BJ (cell line): ENCODE measurements at regions not wholly inside any gene's neighbourhood (a gene's known extent, or its start where the extent isn't known, plus 50 kb on each side); places are given as distances from the start of the nearest gene placed in this dataset.

Source experiments
- CTCF ChIA-PET: fragments of 350-600 bp; formaldehyde crosslinking; extraction: SDS; loops from one replicate; lab custom pipeline; 2021; ENCODE audit warnings: antibody characterized with exemption, inconsistent platforms; lab: Yijun Ruan, JAX
- POLR2A ChIA-PET: fragments of 300-600 bp; sonication (Branson Sonifier 250); formaldehyde crosslinking; extraction: SDS; loops from one replicate; lab custom pipeline; 2021; ENCODE audit warnings: antibody characterized with exemption; lab: Charles Lee
- DNase-seq: peaks from one replicate; pipeline ENCODE4 v3.0.0-alpha.2; 2011; ENCODE audit warnings: low read depth
- H3K27me3 ChIP-seq: 2 replicates; pipeline ENCODE4 v1.6.0; 2011; ENCODE audit warnings: low read length; ENCODE audit not compliant: control insufficient read depth, insufficient read depth
- H3K36me3 ChIP-seq: 2 replicates; pipeline ENCODE4 v1.5.1; 2011; ENCODE audit warnings: low read length; ENCODE audit not compliant: control insufficient read depth, insufficient read depth
- H3K4me3 ChIP-seq: 2 replicates; pipeline ENCODE4 v1.5.1; 2011; ENCODE audit warnings: low read depth, mild to moderate bottlenecking, control low read depth, low read length
- TF ChIP-seq, protein P1 (sequence below): IDR thresholded peaks from 2 replicates; pipeline ENCODE4 v1.5.1; 2011; ENCODE audit warnings: low read depth, mild to moderate bottlenecking, control low read depth, inconsistent platforms, low read length, moderate library complexity; ENCODE audit not compliant: insufficient read depth

DNA sequence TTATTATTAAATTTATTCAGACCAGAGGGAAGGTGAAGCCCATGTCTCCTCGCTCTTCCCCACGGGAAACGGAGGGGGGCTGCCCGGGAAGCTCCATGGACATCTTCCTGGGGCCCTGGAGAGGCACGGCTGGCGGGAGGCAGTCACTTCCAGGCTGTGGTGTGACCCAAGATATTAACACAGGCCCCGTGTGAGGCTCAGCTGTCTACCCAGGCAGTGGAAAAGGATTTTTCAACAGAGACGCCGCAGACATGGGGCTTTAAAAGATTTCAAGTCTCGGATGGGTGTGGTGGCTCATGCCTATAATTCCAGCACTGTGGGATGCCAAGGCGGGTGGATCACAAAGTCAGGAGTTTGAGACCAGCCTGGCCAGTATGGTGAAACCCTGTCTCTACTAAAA is 117.9 kb downstream of the ERMARD start:
- Histone ChIP-seq H3K27me3 (no peaks in the 10 kb centered on the region), H3K36me3 (no peaks in the 10 kb centered on the region), H3K4me3 (no peak overlapping the region)
- DNase-seq = no peak
- TF ChIP-seq, protein P1, sequence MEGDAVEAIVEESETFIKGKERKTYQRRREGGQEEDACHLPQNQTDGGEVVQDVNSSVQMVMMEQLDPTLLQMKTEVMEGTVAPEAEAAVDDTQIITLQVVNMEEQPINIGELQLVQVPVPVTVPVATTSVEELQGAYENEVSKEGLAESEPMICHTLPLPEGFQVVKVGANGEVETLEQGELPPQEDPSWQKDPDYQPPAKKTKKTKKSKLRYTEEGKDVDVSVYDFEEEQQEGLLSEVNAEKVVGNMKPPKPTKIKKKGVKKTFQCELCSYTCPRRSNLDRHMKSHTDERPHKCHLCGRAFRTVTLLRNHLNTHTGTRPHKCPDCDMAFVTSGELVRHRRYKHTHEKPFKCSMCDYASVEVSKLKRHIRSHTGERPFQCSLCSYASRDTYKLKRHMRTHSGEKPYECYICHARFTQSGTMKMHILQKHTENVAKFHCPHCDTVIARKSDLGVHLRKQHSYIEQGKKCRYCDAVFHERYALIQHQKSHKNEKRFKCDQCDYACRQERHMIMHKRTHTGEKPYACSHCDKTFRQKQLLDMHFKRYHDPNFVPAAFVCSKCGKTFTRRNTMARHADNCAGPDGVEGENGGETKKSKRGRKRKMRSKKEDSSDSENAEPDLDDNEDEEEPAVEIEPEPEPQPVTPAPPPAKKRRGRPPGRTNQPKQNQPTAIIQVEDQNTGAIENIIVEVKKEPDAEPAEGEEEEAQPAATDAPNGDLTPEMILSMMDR = no peak
- ChIA-PET POLR2A (no interaction called here), CTCF (no interaction called here)

DNA sequence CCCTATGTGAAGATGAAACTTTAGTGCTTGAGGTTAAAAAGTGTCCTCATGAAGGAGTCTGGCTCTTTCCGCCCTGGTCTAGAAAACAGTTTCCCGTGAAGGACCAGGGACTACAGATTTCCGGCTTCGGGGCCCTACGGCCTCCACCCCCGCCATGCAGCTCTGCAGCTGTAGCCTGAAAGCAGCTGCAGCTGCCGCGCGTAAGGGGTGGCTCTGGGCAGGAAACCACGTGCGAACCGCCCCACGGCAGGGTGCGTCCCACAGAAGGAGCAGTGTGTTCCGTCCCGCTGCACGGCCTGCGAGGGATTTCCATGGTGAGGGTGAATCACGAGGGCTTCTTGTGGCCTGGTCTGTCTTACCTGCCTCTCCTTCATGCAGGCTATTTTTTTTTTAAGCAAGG is 117.0 kb downstream of the ERMARD start:
- ChIA-PET POLR2A (no interaction called here), CTCF (interaction anchor here (1.3 kb wide), 1 partner anchor 37 kb away, joined by 3 read pairs; no protein-coding TSS in a partner anchor)
- Histone ChIP-seq H3K27me3 (no peaks in the 10 kb centered on the region), H3K4me3 (no peak overlapping the region), H3K36me3 (no peaks in the 10 kb centered on the region)
- TF ChIP-seq, protein P1 = no peak
- DNase-seq = no peak

DNA sequence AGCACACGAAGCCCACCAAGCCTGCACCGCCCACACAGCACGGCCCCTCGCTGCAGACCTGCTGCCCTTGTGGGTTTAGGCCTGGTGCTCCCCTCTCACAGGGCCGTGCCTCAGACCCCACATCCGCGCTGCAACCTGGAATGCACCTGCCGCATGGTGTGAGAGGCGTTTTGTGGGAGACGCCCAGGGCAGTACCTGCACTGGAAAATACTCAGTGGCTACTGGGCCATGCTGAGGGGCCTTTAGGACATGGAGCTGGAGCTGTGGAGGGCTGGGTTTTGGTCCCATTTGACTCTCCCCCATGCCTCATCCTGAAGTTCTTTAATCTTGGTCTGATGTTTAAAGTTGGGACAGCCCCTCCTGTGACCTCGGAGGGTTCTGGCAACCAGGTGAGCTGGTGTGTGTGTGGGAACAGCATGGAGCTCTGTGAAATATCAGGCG is 116.3 kb downstream of the ERMARD start:
- ChIA-PET POLR2A (no interaction called here), CTCF (interaction anchor here (1.3 kb wide), 1 partner anchor 36 kb away, joined by 3 read pairs; no protein-coding TSS in a partner anchor)
- DNase-seq = no peak
- TF ChIP-seq, protein P1 = no peak
- Histone ChIP-seq H3K36me3 (no peaks in the 10 kb centered on the region), H3K4me3 (no peak overlapping the region), H3K27me3 (no peaks in the 10 kb centered on the region)

DNA sequence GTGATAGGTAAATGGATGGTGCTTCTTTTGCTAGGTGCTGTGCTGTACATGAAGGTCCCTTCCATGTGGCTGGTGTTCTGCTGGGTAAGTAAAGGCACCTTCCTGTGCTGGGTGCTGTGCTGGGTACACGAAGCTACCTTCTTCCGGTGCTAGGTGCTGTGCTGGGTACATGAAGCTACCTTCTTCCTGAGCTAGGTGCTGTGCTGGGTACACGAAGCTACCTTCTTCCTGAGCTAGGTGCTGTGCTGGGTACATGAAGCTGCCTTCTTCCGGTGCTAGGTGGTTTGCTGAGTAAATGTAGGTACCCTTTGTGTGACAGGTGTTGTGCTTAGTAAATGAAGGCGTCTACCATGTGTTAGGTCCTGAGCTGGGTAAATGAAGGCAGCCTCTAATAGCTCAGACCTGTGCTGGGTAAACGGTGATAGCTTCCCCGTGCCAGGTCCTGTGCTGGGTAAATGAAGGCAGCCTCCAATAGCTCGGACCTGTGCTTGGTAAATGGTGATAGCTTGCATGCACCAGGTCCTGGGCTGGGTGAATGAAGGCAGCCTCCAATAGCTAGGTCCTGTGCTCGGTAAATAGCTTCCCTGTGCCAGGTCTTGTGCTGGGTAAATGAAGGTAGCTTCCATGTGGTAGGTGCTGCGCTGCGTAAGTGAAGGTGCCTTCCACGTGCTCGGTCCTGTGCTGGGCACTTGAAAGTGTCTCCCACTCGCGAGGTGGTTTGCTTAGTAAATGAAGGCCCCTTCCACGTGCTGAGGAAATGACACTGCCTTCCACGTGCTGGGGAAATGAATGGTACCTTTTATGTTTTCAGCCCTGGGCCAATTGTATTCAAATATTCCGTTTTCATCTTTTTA is 115.5 kb downstream of the ERMARD start:
- POLR2A ChIA-PET = no interaction called here
- Histone ChIP-seq H3K4me3 (no peak overlapping the region), H3K36me3 (no peaks in the 10 kb centered on the region), H3K27me3 (no peaks in the 10 kb centered on the region)
- CTCF ChIA-PET = no interaction called here
- no peak for DNase-seq
- TF ChIP-seq, protein P1 = no peak

DNA sequence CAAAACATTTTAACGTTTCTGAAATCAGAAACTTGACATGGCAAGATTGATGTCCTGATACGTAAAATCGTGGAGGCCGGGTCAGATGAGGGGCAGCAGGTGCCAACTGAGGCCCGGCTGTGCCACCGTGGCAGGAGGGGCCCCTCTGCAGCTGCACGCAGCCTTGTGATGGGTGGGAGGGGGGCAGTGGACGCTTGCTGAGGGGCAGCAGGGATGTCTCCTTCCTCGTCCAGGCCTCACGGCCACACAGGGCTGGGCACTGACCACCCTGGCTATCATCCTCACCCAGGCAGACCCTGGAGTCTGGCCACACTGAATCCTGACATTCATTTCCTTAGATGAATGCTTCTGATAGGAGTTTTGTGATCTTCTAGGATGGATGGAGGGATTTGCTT is 114.7 kb downstream of the ERMARD start:
- POLR2A ChIA-PET = no interaction called here
- H3K4me3 ChIP-seq = no peak overlapping the region
- CTCF ChIA-PET = no interaction called here
- DNase-seq = no peak
- no peaks in the 10 kb centered on the region for H3K27me3 ChIP-seq
- TF ChIP-seq, protein P1 = no peak
- no peaks in the 10 kb centered on the region for H3K36me3 ChIP-seq
